ENCODE measurements at regions not wholly inside any gene's neighbourhood (a gene's known extent, or its start where the extent isn't known, plus 50 kb on each side); places are given as distances from the start of the nearest gene placed in this dataset.
"Not testable (repeated sequence)": the region's sequence is repeated elsewhere in the genome, so short reads cannot be mapped to it uniquely, and the experiment has no call there.

DNA sequence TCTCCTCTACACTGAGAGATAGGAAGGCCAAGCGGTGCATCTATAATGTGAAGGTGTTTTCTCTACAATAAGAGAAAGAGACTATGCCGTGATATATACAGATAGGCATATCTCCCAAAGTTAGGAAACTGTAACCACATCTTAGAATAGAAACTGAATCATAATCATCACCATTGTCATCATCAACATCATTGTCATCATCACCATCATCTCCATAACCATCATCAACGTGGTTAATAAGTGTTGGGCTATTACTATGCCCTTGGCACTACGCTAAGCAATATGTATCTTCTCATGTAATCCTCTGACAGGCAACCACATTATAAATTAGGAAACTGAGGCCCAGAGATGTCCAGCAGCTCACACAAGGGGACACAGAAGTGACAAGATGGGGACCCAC, 369.9 kb downstream of the ANAPC1 start:
- DNase-seq: peak; percentile 35

DNA sequence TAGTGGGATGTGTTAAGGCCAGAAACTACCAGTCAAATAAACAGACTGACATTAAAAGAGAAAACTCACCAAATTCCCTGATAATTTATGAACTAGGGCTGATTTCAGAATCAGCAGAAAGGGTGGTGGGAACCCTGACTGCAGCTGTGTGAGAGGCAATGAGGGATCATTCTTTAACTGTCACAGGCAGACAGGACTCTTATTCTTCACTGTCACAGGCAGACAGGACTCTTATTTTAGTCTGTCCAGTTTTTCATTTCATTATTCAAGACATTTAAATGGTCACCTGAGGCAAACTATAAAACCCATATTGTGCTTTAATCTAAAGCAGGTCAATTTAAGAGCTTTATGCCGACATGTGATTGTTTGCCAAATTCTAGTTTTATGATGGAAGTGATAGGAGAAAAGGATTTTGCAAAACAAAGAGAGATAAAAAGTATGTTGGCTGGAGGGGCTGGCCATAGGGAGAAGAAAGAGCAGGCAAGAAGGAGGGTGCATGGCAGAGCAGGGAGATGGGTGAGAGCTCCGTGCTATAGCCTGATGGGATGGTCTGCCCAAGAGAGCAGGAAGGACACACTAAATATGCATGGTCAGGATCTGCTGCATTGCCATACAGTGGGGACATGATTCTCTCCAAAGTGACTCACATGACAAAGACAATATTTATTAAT, 366.8 kb downstream of the ANAPC1 start:
- not testable (repeated sequence) for DNase-seq

GRCh38 chr2:111517721-111518053, 366.3 kb downstream of the ANAPC1 start:
- DNase-seq: not testable (repeated sequence)

GRCh38 chr2:111519071-111519470, 364.9 kb downstream of the ANAPC1 start:
- peak; percentile 75 for DNase-seq

- no peak for DNase-seq
Measured at GRCh38 chr2:111522231-111522768, 361.7 kb downstream of the ANAPC1 start.

- no peak for DNase-seq
Measured at GRCh38 chr2:111523009-111523408, 361.0 kb downstream of the ANAPC1 start.

- DNase-seq: not testable (repeated sequence)
Measured at GRCh38 chr2:111525026-111525425, 359.0 kb downstream of the ANAPC1 start.

DNA sequence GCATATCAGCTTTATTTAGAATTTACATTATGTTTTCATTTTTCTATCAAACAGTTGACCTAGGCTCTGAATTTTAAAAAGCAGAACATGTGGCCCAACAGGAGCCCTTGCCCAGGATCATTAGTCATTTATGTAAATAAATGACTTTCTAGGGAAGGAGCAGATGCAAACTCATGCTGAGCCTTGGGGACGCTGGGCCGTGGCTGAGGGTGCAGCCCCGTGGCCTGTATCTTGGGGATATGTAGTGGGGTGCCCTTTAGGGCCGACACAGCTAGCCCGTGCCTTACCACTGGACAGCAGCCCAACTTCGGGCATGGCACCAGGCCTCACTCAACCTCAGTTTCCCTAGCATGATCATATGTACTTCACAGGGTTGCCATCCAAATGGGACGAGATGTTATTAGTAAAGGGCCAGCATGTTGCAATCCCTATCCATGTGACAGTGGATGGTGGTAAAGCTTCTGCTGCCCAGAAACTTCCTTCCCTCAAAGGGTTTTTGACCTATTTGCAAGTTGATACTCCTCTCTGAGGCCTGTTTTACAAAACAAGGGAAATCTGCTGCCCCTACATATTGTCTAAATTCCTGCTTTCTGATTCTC, 357.9 kb downstream of the ANAPC1 start:
- peak; percentile 63 for DNase-seq

- not testable (repeated sequence) for DNase-seq
Measured at GRCh38 chr2:111527707-111528400, 356.1 kb downstream of the ANAPC1 start.

GRCh38 chr2:111529022-111529421, 355.0 kb downstream of the ANAPC1 start:
- DNase-seq: not testable (repeated sequence)

DNA sequence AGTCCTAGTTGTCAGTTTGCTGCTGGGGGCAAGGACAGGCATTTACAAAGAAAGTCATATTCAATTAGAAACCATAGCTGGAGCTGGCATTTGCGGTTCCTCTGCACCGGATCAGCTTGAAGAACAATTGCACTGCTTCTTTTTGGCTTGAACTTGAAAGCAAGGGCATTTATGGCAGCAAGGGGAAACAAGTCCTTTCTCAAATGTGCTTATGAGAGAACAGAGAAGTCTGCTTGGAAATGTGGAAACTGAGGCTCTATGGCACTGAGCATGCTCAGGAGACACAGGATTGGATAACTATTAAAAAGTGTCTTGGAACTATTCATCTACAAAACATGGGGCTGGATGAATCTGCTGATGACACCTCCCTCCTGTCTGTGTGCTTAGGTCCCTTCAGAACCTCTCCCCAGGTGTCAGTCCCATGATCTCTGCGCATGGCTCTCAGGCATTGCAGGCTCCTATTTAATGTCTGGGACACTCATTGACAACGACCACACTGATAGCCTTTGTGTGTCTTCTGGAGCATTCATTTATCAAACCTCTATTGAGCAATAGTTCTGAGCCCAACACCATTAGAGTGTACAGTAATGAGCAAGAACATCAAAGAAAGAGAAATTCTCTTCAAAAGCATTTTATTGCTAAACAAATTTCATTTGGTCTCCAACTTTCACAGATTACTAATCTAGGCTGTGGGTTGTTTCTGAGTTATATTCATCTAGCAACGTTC, 353.6 kb downstream of the ANAPC1 start:
- not testable (repeated sequence) for DNase-seq

DNA sequence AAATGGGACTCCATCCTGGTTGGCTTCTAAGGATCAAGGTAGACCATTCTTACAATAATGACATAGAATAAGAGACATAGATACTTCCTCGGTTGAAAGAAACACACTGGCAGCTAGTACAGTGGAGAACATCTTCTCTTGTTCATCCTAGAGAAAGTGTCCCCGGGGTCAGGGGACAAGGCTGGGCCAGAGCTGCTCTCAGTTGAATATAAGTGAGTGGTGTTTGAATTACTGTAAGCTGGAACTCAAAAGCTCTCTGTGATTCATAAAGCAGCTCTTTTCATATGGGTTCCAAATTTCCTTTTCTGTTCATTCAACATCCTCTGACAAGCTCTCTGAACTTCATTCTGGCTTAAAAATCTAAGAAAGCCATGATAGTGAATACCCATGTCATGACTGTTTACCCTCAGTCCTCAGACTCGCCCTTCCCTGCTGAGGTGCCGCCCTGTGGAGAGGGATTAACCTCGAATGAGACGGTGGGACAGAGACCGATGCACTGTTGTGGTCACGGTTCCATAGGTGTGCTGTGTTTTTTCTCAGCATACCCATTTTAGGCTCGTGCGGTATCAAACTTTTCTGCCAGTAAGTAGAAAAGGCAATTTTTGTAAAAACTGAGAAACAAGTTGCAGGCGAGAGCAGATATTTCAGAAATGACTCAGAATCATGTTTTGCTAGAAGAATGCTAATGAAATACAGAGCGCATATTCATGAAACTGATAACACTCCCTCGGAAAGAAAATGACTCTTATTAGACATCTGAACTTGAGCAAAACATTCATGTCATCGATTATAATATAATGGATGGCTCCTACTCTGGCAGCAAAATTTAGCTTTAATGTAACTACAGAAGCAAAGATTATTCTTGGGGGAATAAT, 351.1 kb downstream of the ANAPC1 start:
- DNase-seq: not testable (repeated sequence)

DNA sequence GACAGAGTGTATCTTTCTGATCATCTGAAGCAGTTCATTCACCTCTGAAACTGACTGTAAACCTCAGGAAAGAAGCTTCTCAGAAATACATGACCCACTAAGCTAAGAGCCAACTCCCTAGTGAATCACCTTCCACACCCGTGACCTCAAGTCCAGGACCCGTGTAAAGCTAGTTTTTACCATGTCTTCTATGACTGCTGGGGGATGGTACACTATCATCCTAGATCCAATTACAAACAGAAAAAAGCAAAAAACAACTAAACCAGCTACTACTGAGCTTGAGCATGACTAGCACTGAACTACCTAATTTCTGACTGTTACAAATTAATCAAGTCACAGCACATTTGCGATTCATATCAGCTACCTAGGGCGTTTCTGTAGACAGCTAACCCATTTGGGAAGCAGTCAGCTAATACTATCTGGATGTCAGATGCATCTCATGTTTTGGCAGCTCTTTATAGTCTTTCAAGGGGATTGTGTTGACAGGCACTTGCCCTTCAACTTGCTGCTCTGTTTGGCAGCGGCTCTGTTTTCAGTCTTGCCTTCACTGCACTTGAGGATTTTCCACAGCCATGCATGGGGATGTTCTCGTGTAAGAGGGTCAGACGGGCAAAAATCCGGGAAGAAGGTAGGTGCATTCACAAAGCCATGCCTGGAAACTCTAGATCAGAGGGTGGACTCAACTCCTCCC, 350.3 kb downstream of the ANAPC1 start:
- not testable (repeated sequence) for DNase-seq

DNA sequence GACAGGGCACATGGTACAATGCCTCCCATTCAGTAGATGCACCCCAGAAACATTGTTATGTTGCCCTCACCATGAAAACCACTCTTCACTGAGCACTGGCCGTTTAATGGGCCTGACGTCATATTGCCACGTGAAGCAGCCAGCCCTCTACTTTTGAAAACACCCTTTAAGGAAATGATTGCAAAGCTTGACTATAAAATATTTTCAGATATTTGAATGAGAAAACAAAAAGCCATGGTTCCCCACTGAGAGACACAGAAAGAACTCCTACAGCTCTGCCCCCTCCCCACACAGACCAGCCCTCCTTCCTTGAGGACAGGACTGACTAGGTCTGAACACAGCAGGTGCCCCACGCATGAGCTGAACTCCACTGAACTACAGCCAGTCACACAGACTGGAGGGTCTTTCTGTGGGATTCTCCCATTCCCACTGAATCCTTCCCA, 349.1 kb downstream of the ANAPC1 start:
- DNase-seq: peak; percentile 34

GRCh38 chr2:111535404-111535803, 348.6 kb downstream of the ANAPC1 start:
- peak; percentile 30 for DNase-seq

DNA sequence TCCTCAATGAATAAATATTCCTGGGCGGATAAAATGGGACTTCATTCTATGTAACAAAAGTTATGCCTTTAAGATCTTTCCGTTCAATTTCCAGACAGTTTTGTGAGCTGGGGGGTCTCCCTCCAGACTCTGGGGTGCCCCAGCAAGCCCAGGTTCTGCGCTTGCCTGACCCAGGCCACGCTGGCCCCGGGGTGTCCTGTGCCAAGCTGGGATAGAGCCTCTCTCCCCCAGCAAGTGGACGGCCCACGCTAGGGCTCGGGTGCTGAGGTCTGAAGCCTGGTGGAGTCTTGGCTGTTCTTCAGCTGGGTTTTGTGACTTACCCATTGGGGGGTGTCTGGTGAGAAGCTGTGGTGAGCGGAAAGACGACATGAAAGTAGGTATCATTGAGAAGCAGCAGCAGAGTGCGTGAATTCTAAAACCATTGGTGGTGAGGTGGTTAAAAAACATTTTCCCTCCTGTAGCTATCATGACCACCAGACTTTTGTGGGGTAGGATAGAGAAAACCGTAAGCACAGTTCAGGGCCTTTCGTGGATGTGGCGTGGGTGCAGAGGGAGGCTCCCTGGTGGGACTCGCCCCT, 346.8 kb downstream of the ANAPC1 start:
- no peak for DNase-seq

DNA sequence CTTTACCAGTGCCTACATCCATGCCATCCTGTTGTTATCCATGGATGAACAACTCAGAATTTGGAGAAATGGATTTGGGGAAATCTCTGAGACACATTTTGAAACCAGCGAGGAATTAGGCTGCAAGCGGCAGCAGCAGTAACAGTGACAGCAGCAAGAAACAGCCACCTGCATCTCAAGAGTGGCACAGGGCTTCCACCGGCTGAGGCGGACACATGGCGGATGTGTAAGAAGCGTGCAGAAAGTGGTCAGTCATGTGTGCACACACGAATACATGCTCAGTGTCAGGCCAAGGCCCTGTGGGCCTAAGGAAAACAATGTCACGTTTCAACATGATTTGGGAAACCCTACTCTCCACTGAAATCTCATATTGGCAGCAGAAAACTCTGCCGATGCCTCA, 344.0 kb downstream of the ANAPC1 start:
- DNase-seq: not testable (repeated sequence)

DNA sequence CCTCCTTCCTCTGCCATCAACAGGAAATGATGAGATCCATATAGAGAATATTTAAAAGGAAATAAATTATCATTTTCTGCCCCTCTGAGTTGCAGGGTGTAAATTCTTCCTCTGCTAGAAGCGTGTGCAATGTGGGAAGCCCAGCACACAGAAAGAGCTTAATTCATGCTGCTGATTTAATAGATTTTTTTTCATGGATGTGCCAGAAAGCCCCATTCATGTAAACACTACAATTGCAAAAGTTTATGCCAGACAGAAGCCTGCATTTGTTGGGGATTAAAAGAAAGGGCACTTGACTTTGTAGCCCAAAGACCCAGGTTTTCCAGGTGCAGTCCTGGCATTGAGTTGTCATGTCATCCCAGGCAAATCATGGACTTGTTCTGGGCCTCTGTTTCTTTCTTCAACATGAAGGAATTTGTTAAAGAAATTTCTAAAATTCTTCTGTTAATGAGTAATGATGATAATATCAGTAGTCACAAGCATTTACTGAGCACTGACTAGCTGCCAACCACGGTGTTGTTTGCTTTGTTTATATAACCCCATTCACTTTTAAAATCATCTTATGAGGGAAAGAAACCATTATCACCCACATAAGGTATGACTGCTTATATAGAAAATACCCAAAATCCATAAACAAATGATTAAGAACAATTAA, 341.7 kb downstream of the ANAPC1 start:
- DNase-seq: not testable (repeated sequence)

DNA sequence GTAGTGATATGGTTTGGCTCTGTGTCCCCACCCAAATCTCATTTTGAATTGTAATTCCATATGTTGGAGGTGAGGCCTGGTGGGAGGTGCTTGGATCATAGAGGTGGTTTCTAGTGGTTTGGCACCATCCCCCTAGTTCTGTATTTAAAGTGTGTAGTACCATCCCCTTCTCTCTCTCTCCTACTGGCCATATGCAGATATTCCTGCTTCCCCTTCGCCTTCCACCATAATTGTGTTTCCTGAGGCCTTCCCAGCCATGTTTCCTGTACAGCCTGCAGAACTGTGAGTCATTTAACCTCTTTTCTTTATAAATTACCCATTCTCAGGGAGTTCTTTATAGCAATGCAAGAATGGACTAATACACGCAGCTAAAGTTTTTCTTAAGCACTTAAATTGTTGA, 340.0 kb downstream of the ANAPC1 start:
- DNase-seq: not testable (repeated sequence)

GRCh38 chr2:111545723-111546431, 338.1 kb downstream of the ANAPC1 start:
- DNase-seq: not testable (repeated sequence)

All from inflammatory macrophage treated with lipopolysaccharide for 4 hours (primary cell).